ENCODE measurements at regions not wholly inside any gene's neighbourhood (a gene's known extent, or its start where the extent isn't known, plus 50 kb on each side); places are given as distances from the start of the nearest gene placed in this dataset.

DNA sequence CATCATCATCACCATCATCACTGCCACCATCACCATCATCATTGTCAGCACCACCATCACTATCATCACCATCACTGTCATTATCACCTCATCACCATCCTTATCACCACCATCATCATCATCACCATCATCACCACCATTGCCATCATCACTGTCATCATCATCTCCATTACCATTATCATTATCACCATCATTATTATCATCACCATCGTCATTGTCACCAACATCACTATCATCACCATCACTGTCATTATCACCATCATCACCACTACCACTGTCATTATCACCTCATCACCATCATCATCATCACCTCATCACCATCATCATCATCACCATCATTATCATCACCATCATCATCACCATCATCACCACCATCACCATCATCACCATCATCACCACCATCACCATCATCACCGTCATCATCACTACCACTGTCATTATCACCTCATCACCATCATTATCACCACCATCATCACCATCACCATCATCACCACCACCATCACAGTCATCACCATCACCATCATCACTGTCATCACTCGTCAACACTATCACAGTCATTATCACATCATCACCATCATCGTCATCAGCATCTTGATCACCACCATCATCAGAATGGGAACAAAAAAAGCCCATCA, 191.1 kb downstream of the TTLL2 start:
- DNase-seq, result no peak

- DNase-seq, result peak; percentile 40
These were observed 192.5 kb downstream of the TTLL2 start for GRCh38 chr6:167517254-167517916.

- DNase-seq, result no peak
These were observed 198.5 kb downstream of the TTLL2 start for GRCh38 chr6:167523426-167523825.

DNA sequence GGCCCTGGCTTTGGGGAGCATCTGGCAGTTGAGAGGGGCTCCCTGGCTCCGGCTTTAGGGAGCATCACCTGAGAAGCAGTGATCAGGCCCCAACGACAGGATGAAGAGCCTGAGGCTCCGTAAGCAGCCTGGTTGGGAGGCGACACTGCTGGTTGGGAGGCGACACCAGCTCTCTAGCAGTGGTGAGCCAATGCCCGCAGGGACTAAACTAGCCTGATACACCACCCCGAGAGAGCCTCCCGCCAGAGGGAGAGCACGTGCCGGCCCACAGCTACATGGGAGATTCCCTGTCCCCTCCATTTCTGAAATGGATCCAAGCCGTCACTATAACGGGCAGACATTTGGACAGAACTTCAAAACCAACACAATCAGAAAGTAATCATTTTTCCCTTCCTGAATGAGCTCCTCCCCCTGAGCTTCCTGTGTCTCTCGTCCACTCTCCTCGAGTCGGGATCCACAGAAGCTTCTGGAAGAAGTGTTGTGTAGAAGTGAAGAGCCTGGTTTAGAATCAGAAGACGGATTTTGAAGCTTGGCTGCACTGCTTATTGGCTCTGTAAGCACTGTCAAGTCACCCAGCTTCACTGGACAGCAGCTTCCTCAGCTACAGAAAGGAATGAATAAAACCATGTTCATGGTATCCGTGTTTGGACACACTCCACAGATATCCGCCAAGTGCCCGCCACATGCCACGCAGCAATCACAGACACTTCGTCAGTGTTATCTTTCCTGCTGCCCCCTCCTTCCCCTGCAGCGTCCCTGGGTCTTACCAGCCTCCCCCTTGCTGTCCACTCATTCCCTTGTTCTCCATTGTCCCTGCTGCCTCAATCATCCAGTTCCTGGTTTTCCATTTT, 199.6 kb downstream of the TTLL2 start:
- DNase-seq, result no peak

GRCh38 chr6:167525774-167526173, 200.9 kb downstream of the TTLL2 start:
- DNase-seq, result no peak

DNA sequence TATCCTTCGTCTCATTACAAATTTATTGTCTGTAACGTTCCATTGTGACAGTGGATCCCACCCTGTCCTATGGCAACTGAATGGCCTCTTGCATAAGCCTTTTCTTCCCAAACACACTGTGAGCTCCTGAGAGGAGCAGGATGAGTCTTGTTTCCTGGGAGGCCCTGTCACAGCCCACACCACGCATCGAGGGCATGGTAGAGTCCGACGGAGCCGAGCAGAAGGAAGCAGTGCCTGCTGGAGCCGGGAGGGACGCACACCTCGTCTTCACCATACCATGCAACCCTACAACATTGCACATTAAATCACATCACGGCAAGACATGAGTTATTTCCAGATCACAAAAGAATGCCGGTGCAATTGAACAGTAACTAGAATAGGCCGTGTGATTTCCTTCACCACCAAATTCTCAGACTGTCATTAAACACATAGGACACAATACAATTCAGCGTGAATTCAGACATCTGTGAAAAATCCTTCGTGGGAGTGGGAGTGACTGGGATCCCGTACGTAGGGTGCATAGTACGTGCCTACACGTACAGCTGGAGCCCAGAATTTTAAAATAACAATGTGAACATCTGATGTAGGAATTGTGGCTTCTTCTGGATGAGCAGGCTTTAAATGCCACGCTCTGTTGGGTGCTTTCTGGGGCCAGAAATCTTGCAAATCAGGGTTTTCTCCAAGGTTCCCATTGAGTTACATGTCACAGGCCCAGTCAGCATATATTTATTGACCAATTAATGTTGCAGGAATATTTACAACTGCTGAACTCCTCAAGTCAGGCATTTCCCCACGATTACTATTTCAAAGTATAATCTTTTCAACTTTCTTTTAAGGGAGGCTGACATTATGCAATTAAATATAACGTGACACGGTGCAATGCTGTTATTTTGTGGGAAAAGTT, 201.8 kb downstream of the TTLL2 start:
- DNase-seq, result no peak

GRCh38 chr6:167528239-167528638, 203.4 kb downstream of the TTLL2 start:
- DNase-seq, result peak; percentile 10

GRCh38 chr6:167528976-167529375, 204.1 kb downstream of the TTLL2 start:
- DNase-seq, result no peak

GRCh38 chr6:167529444-167530335, 204.8 kb downstream of the TTLL2 start:
- DNase-seq, result no peak

DNA sequence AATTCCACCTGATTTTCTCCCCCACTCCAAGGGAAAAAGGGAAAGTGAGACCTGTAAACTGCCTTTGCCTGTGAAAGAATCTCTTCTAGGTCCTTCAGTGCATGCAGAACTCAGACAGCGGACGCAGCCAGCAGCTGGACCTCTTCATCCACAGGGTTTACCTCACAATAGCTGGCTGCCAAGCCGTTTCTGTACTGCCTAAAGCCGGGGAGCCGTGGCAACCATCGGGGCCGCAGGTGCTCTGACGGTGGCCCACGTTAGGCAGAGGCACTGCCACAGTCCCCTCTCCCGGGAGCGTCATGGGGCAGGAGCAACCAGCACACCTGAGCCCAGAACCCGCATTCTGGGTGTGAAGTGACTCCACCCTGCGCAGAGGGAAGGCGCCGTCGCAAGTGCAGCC, 206.1 kb downstream of the TTLL2 start:
- no peak for DNase-seq

DNA sequence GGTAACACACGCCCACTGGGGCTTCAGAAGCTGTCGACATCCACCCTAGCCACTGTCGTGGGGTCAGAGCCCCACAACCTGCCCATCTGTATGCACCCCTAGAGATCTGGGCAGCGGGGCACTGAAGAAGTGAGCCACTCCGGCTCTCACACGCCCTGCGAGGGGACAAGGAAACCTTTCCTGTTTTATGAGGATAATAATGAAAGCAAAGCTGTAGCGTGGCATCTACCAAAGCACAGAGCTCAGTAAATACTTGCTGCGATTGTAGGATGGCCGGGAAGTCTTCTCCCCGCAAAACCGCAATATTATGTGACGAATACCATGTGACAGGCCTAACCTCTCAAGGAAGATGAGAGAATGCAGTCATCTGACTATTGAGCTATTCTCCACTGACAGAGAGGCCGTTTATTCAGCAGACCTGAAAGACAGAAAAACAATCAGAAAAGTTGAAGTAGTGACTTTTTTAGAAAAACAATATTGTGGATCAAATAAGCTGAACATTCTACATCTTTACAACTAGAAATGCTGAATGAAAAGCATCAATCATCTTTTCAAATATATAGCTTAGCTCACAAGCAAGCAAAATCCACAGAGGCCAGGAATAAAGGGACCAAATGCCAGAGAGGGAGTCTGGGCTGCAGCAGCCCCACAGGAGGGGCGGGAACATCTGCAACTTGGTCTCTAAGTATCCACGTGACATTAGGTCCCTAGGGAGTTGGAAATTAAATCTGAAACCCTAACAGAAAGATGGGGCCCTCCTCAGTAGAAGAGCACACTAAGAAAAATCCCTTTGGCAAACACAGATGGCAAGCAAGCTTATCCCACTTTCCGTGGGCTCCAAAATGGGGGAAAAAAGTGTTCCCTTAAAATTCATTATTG, 207.8 kb downstream of the TTLL2 start:
- DNase-seq, result peak; percentile 98

DNA sequence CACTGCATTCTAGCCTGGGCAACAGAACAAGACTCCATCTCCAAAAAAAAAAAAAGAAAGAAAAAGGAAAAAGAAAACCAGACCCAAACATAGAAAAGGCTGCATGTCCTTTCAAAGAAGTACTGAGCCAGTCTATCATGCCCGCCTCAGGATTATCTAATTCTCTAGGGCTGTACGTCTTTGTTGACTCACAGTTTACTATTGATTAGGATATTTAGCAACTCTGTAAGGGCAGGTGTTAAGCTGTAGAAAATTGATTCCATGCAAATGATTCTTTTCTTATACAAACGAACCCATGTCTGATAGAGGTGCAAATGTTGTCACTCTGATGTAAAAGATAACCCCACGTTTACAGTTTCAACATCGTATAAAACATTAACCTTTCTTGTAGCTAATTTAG, 209.0 kb downstream of the TTLL2 start:
- DNase-seq, result peak; percentile 6

- no peak for DNase-seq
These were observed 212.9 kb downstream of the TTLL2 start for GRCh38 chr6:167537816-167538215.

DNA sequence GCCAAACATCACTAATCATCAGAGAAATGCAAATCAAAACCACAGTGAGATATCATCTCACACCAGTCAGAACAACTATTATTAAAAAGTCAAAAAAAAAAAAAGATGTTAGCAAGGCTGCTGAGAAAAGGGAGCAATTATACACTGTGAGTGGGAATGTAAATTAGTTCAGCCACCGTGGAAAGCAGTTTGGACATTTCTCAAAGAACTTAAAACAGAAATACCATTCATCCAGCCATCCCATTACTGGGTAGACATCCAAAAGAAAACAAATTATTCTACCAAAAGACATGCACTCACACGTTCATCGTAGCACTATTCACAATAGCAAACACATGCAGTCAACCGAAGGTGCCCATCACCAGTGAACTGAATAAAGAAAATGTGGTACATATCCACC, 213.9 kb downstream of the TTLL2 start:
- no peak for DNase-seq

GRCh38 chr6:167540796-167541195, 215.9 kb downstream of the TTLL2 start:
- no peak for DNase-seq

DNA sequence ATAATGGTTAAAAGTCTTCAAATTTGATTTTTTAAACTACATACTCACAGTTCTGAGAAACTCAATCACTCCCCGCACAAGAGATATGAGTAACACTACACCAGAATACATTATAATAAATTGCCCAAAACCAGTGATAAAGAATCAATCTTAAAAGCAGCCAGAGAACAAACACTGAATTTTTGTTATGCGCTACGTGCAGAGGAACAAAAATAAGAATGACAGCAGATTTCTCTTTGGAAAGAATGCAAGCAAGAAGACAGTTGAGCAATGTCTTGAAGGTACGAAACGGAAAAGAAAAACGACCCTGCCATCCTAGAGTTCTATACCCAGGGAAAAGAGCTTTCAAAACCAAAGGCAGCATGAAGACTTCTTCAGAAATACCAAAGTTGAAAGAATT, 216.7 kb downstream of the TTLL2 start:
- no peak for DNase-seq

- DNase-seq, result no peak
These were observed 219.0 kb downstream of the TTLL2 start for GRCh38 chr6:167543602-167544497.

DNA sequence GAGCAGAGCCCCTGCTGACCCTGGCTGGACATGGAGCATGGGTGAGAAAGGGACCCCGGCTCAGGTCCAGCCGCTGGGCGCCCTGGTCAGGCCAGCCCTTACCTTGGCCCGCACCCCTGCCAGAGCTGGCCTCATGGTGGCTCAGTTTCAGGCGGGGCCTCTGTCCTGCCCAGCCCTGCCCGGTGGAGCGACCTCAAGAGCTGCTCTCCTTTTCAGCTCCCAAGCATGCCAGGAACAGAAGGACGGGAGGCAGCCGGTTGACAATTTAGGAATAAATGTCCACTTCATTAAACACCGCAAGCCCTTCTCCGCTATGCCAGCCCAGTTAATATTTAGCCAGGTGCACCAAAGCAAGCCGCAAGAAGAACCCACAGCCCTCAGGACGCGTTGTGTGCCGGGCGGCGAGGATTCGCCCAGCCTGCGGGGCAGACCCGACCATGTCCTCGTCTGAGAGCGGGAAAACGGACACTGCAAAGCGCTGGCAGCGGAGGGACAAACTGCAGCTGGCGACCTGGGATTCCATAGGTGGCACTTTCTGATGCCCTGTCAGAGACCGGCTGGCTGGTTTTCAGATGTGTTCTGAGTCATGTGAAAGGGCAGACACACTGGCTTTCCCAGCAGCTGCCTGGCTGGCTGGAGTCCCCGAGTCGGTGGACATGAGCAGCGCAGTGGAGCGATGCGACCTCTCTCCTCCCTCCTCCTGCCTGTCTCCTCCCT, 221.9 kb downstream of the TTLL2 start:
- DNase-seq, result no peak

DNA sequence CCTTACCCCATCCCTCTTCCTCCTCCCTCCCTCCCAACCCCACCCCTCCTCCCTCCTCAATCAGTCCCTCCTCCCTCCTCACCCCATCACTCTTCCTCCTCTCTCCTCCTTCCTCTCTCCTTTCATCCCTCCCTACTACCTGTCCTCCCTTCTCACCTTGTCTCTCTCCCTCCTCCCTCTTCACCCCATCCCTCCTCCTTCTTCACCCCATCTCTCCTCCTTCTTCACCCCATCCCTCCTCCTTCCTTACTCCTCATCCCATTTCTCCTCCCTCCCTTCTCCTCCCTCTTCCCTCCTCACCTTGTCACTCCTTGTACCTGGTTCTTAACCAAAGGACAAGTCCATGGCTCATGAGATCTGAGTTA, 222.4 kb downstream of the TTLL2 start:
- DNase-seq, result no peak
